ENCODE measurements at regions not wholly inside any gene's neighbourhood (a gene's known extent, or its start where the extent isn't known, plus 50 kb on each side); places are given as distances from the start of the nearest gene placed in this dataset.
"Not testable (repeated sequence)": the region's sequence is repeated elsewhere in the genome, so short reads cannot be mapped to it uniquely, and the experiment has no call there.

DNA sequence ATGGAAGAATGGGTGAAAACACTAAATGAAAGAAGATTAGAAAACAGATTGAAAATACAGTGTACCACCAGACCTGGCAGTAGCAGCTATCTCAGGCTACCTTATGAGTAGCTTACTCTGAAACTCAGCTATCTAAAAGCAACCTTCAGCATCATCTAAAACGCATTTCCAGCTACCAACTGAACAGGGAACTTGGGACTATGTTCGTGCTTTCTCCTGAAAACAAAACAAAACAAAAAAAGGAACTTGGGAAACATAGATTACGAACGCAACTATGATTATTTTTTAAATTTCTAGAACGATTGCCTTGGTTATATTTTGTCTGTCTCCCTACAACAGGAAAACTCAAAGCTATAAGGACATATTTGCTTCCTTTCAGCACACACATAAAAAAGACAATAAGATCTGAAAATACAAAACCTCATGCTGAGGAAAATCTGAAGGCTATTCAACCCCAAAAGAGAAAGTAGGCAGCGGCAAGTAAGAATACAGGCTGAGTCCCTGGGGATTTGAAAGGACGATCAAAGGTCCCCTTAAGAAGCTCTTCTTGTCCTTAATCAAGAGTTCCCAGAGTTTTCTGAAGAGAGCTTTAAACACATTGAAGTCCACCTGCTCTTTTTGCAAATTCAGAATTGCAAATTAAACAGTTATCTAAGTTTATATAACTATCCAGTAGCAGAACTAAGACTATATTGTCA lies 53.4 kb downstream of the OR2K2 start:
- no peaks in the 10 kb centered on the region for H3K9me3 ChIP-seq
- H3K4me1 Mint-ChIP-seq, result no peaks in the 10 kb centered on the region
- ATAC-seq (replicated peaks in 1 of 4), result no peak
- ChIA-PET POLR2A (no interaction called here), CTCF (interaction anchor here in 1 of 2 donors (0.6 kb wide), 1 partner anchor 10 kb away, joined by 5 read pairs; no protein-coding TSS in a partner anchor)
- peaks cover 5 to 6% of the 10 kb centered on the region in 2 donors for H3K27me3 Mint-ChIP-seq
- no peak overlapping the region for H3K4me3 ChIP-seq (ENCODE audit: control insufficient read depth in 1 of 2, extremely low read depth in 1 of 2, low read length in 1 of 2)
- H3K36me3 ChIP-seq (ENCODE audit: control insufficient read depth in 2 of 2, extremely low read depth in 1 of 2, insufficient read depth in 1 of 2, low read length in 1 of 2), result no peaks in the 10 kb centered on the region
- no peak for DNase-seq
- H3K4me1 ChIP-seq (ENCODE audit: control insufficient read depth in 1 of 2, extremely low read depth in 1 of 2, insufficient read depth in 2 of 2, low read length in 2 of 2), result no peaks in the 10 kb centered on the region
- no peak overlapping the region for H3K27ac ChIP-seq (ENCODE audit: low read length)
- H3K36me3 Mint-ChIP-seq, result no peaks in the 10 kb centered on the region
- H3K4me3 Mint-ChIP-seq, result no peak overlapping the region
- WGBS (ENCODE audit: insufficient coverage), result 28% methylated on average over 3 of the region's 7 CpGs
- H3K27me3 ChIP-seq (replicated peaks in 1 of 2; ENCODE audit: control insufficient read depth in 2 of 2, extremely low read depth in 1 of 2, insufficient read depth in 2 of 2, low read length in 1 of 2), result no peaks in the 10 kb centered on the region
- peaks cover 0 to 3% (median 3%) of the 10 kb centered on the region in 3 donors for H3K9me3 Mint-ChIP-seq
- H3K27ac Mint-ChIP-seq, result no peak overlapping the region

DNA sequence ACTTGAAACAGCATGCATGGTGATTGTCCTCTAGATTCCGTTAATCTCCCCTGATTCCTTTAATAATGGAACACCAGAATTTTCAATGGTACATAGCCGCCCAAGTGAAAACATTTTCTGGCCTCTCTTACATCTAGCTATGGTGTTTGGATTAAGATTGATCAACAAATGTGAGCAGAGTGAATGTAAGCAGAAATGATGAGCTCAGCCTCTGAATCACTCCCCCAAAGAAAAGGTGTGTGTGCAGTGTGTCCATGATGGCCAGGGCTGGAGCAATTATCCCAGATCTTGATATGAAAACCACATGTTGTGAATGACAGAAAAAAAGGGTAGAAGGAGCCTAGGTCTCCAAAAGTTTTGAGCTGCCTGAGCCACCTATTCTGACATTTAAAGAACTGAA lies 55.3 kb downstream of the OR2K2 start:
- H3K4me1 Mint-ChIP-seq, result no peaks in the 10 kb centered on the region
- ChIA-PET POLR2A (no interaction called here), CTCF (no interaction called here)
- H3K9me3 Mint-ChIP-seq, result peaks cover 0 to 3% (median 0%) of the 10 kb centered on the region in 3 donors
- peaks cover 0 to 4% of the 10 kb centered on the region in 2 donors for H3K27me3 Mint-ChIP-seq
- WGBS (ENCODE audit: insufficient coverage), result no CpG with 5 or more reads among the region's 2 CpGs
- Histone ChIP-seq H3K9me3 (no peaks in the 10 kb centered on the region), H3K36me3 (ENCODE audit: control insufficient read depth in 2 of 2, extremely low read depth in 1 of 2, insufficient read depth in 1 of 2, low read length in 1 of 2) (no peaks in the 10 kb centered on the region), H3K4me1 (ENCODE audit: control insufficient read depth in 1 of 2, extremely low read depth in 1 of 2, insufficient read depth in 2 of 2, low read length in 2 of 2) (no peaks in the 10 kb centered on the region), H3K4me3 (ENCODE audit: control insufficient read depth in 1 of 2, extremely low read depth in 1 of 2, low read length in 1 of 2) (no peak overlapping the region), H3K27me3 (replicated peaks in 1 of 2; ENCODE audit: control insufficient read depth in 2 of 2, extremely low read depth in 1 of 2, insufficient read depth in 2 of 2, low read length in 1 of 2) (no peaks in the 10 kb centered on the region), H3K27ac (ENCODE audit: low read length) (no peak overlapping the region)
- no peaks in the 10 kb centered on the region for H3K36me3 Mint-ChIP-seq
- no peak overlapping the region for H3K27ac Mint-ChIP-seq
- H3K4me3 Mint-ChIP-seq, result no peak overlapping the region
- ATAC-seq (replicated peaks in 1 of 4) (no peak), DNase-seq (no peak)

DNA sequence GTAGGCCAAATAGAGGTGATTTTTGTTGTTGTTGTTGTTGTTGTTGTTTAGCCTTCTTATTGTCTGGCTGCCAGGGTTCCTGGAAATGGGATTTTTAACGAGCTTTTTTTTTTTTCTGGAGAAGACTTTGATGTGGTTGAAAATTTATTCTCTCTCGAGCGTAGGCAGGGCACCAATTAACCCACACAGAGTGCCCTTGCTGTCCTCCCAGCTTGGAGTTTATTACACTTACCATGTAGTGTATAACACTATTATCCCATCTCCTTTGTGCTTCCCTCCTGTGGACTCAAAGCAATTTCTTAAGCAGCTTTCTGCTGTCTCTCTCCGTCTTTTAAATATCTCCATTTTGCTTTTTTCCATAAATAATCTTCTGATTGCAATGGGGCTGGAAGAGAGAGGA lies 57.4 kb downstream of the OR2K2 start:
- no peaks in the 10 kb centered on the region for H3K27me3 ChIP-seq (replicated peaks in 1 of 2; ENCODE audit: control insufficient read depth in 2 of 2, extremely low read depth in 1 of 2, insufficient read depth in 2 of 2, low read length in 1 of 2)
- no peaks in the 10 kb centered on the region for H3K4me1 ChIP-seq (ENCODE audit: control insufficient read depth in 1 of 2, extremely low read depth in 1 of 2, insufficient read depth in 2 of 2, low read length in 2 of 2)
- Mint-ChIP-seq H3K4me1 (no peaks in the 10 kb centered on the region), H3K27me3 (peaks cover 0 to 1% of the 10 kb centered on the region in 2 donors), H3K9me3 (peaks cover 0 to 6% (median 0%) of the 10 kb centered on the region in 3 donors), H3K27ac (no peak overlapping the region), H3K4me3 (no peak overlapping the region), H3K36me3 (no peaks in the 10 kb centered on the region)
- H3K9me3 ChIP-seq, result no peaks in the 10 kb centered on the region
- ChIA-PET CTCF (no interaction called here), POLR2A (no interaction called here)
- no CpG with 5 or more reads among the region's 4 CpGs for WGBS (ENCODE audit: insufficient coverage)
- ATAC-seq (replicated peaks in 1 of 4) (no peak), DNase-seq (no peak)
- H3K27ac ChIP-seq (ENCODE audit: low read length), result no peak overlapping the region
- no peak overlapping the region for H3K4me3 ChIP-seq (ENCODE audit: control insufficient read depth in 1 of 2, extremely low read depth in 1 of 2, low read length in 1 of 2)
- no peaks in the 10 kb centered on the region for H3K36me3 ChIP-seq (ENCODE audit: control insufficient read depth in 2 of 2, extremely low read depth in 1 of 2, insufficient read depth in 1 of 2, low read length in 1 of 2)

DNA sequence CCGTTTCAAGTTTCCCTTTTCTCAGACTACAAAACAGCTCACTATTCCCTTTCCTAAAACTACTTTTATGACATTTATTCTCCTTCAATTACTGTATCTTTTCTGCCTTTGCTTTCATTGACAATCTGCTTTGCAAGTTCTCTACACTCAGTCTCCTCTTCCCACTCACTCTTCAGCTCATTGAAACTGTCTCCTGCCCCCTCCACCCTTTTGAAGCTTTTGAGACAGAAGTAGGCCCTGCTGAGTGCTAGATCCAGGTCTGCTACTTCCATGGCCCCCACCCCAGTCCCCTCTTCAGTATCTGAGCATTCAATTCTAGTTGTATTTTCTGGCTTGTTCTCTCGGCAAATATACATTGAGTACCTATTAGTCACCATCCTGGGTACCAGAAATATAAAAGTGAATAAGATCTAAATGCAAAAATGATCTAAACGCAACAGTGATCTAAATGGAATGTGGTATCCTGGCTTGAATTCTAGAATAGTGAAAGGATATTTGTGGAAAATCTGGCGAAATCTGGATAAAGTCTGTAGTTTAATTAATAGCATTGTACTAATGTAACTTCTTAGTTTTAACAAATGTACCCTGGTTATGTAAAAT lies 58.4 kb downstream of the OR2K2 start:
- Histone ChIP-seq H3K9me3 (no peaks in the 10 kb centered on the region), H3K4me3 (ENCODE audit: control insufficient read depth in 1 of 2, extremely low read depth in 1 of 2, low read length in 1 of 2) (no peak overlapping the region), H3K4me1 (ENCODE audit: control insufficient read depth in 1 of 2, extremely low read depth in 1 of 2, insufficient read depth in 2 of 2, low read length in 2 of 2) (no peaks in the 10 kb centered on the region), H3K36me3 (ENCODE audit: control insufficient read depth in 2 of 2, extremely low read depth in 1 of 2, insufficient read depth in 1 of 2, low read length in 1 of 2) (no peaks in the 10 kb centered on the region), H3K27ac (ENCODE audit: low read length) (no peak overlapping the region), H3K27me3 (replicated peaks in 1 of 2; ENCODE audit: control insufficient read depth in 2 of 2, extremely low read depth in 1 of 2, insufficient read depth in 2 of 2, low read length in 1 of 2) (no peaks in the 10 kb centered on the region)
- DNase-seq (no peak), ATAC-seq (replicated peaks in 1 of 4) (no peak)
- ChIA-PET CTCF (no interaction called here), POLR2A (interaction anchor here in 1 of 2 donors (0.5 kb wide), 1 partner anchor 13 kb away, joined by 4 read pairs; no protein-coding TSS in a partner anchor)
- Mint-ChIP-seq H3K4me1 (no peaks in the 10 kb centered on the region), H3K36me3 (no peaks in the 10 kb centered on the region), H3K27me3 (no peaks in the 10 kb centered on the region), H3K9me3 (peaks cover 0 to 6% (median under 1%) of the 10 kb centered on the region in 3 donors), H3K27ac (no peak overlapping the region), H3K4me3 (no peak overlapping the region)
- WGBS (ENCODE audit: insufficient coverage), result 47% methylated on average over 1 of the region's 4 CpGs

DNA sequence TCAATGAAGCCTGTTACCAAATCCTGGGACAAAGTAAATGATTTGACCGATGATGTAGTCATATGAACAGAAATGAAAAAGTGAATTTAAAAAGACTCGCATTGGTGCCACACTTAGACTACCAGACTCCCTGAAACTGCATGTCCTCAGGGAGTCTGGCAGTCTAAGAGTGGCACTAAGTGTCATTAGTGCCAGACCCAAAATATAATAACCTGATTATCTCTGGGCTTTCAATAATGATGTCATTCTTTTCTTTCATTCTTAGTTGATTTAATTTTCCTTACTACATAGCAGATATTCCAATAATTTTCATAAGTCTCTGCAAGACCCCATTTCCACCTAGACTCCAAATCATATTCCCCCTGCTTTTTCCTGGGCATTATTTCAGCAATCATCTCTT lies 59.0 kb downstream of the OR2K2 start:
- no peak for ATAC-seq (replicated peaks in 1 of 4)
- no peaks in the 10 kb centered on the region for H3K4me1 Mint-ChIP-seq
- H3K27ac Mint-ChIP-seq, result no peak overlapping the region
- H3K36me3 Mint-ChIP-seq, result no peaks in the 10 kb centered on the region
- no peaks in the 10 kb centered on the region for H3K27me3 Mint-ChIP-seq
- Histone ChIP-seq H3K36me3 (ENCODE audit: control insufficient read depth in 2 of 2, extremely low read depth in 1 of 2, insufficient read depth in 1 of 2, low read length in 1 of 2) (no peaks in the 10 kb centered on the region), H3K4me1 (ENCODE audit: control insufficient read depth in 1 of 2, extremely low read depth in 1 of 2, insufficient read depth in 2 of 2, low read length in 2 of 2) (no peaks in the 10 kb centered on the region), H3K27me3 (replicated peaks in 1 of 2; ENCODE audit: control insufficient read depth in 2 of 2, extremely low read depth in 1 of 2, insufficient read depth in 2 of 2, low read length in 1 of 2) (no peaks in the 10 kb centered on the region), H3K9me3 (no peaks in the 10 kb centered on the region), H3K27ac (ENCODE audit: low read length) (no peak overlapping the region), H3K4me3 (ENCODE audit: control insufficient read depth in 1 of 2, extremely low read depth in 1 of 2, low read length in 1 of 2) (no peak overlapping the region)
- WGBS (ENCODE audit: insufficient coverage), result 100% methylated on average over 1 of the region's 2 CpGs
- ChIA-PET CTCF (no interaction called here), POLR2A (interaction anchor here in 1 of 2 donors (0.5 kb wide), 1 partner anchor 14 kb away, joined by 4 read pairs; no protein-coding TSS in a partner anchor)
- no peak for DNase-seq
- peaks cover 0 to 6% (median 3%) of the 10 kb centered on the region in 3 donors for H3K9me3 Mint-ChIP-seq
- H3K4me3 Mint-ChIP-seq, result no peak overlapping the region

DNA sequence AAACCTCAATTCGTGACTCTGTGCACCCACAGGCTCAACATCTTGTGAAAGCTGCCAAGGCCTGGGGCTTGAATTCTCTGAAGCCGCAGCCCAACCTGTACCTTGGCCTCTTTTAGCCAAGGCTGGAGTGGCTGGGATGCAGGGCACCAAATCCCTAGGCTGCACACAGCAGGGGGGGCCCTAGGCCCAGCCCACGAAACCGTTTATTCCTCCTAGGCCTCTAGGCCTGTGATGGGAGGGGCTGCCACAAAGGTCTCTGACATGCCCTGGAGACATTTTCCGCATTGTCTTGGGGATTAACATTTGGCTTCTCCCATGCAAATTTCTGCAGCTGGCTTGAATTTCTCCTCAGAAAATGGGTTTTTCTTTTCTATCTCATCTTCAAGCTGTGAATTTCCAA lies 64.0 kb downstream of the OR2K2 start:
- H3K27ac Mint-ChIP-seq, result not testable (repeated sequence)

More for the DNA sequence above, 64.0 kb downstream of the OR2K2 start:
- ATAC-seq (replicated peaks in 1 of 4); H3K4me1 ChIP-seq (ENCODE audit: control insufficient read depth in 1 of 2, extremely low read depth in 1 of 2, insufficient read depth in 2 of 2, low read length in 2 of 2); H3K4me3 Mint-ChIP-seq; DNase-seq; H3K9me3 Mint-ChIP-seq; H3K36me3 ChIP-seq (ENCODE audit: control insufficient read depth in 2 of 2, extremely low read depth in 1 of 2, insufficient read depth in 1 of 2, low read length in 1 of 2); CTCF ChIA-PET; H3K27ac ChIP-seq (ENCODE audit: low read length); H3K36me3 Mint-ChIP-seq; H3K27me3 Mint-ChIP-seq; POLR2A ChIA-PET; H3K4me1 Mint-ChIP-seq; H3K9me3 ChIP-seq; H3K27me3 ChIP-seq (replicated peaks in 1 of 2; ENCODE audit: control insufficient read depth in 2 of 2, extremely low read depth in 1 of 2, insufficient read depth in 2 of 2, low read length in 1 of 2); H3K4me3 ChIP-seq (ENCODE audit: control insufficient read depth in 1 of 2, extremely low read depth in 1 of 2, low read length in 1 of 2): not testable (repeated sequence)
- WGBS (ENCODE audit: insufficient coverage), result 75% methylated on average over 2 of the region's 5 CpGs
